SKM-1 treated with dmso at 0.1 percent for 144 hours (cell line): ENCODE measurements at regions not wholly inside any gene's neighbourhood (a gene's known extent, or its start where the extent isn't known, plus 50 kb on each side); places are given as distances from the start of the nearest gene placed in this dataset.
A peak's percentile ranks its signal among the peaks of the same experiment; 100 is the strongest.

Experiments used
- DNase-seq: peaks from one replicate; lab custom pipeline; 2025; ENCODE audit not compliant: unreplicated experiment; lab: John Stamatoyannopoulos, UW

DNA sequence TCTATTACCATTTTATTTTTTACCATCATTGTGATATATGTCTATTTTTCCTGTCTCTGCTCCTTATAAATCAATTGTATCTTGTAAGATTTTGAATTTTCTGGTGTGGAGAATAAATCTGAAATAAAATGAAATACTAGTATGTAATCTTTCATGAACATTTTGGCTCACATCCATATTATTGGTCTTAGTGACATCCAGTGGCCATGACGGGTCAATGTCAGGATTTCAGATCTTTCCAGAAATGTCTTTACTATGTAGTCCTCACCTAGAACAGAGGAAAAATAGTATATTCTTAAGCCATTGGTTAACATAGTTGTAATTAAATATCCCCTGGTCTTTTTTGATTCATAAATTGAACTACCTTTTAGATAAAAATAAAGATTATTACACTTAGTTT is 109.8 kb upstream of the GPC6 start:
- no peak for DNase-seq

DNA sequence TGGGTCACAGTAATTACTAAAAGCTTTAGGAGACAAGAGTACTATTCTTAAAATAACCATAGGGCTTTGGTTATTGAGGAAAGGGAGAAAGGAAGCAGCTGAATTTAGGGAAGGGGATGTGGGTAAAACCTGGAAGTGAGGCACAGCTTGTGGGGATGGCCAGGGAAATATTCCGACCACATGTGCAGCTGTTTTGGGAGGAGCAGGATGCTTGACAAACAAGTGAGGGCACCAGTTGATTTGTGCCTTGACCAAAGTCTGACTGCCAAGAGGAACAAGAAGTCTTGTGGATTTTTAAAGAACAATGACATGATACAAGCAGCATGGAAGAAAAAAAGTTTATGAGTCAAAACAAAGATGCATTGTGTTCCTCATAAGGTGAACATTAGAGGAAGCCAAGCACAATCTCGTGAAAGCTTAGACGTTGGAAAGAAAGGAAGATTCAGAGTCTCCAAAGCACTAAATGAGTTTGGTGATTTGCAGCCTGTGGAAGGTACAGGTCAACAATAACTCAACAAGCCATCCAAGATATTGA is 108.5 kb upstream of the GPC6 start:
- DNase-seq = no peak

DNA sequence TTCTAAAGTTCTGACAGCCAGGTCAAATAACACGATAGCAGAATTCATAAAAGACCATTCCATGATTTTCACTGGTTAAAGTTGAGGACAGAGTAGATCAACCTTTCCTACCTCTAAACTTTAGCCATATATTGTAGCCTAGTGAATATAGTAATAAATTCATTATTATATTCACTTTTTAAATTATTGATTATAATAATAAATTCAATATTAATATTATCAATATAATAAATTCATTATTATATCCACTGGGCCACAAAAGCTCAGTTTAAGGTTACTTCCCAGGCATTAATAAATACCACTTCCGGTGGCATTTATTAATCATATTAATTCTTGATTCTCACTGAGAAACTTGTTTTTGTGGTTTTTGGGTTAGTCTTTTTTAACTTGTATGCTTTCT is 85.7 kb upstream of the GPC6 start:
- DNase-seq = no peak

DNA sequence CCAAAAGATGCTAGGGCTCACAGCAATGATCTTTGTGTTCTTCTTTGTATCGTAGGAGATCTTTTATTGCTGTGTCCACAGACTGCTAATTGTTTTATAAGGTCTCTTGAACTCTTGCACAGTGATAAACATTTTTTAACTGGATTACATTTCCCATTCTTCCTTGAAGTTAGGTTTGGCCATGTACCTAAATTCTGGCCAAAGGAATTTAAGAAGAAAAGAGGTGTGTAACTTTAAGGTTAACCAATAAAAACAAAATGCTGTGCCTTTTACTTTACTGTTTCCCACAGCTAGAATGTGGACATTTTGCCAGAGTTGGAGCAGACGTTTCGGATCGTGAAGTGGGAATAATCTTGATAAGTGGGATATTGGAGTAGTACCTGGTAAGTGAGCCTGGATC is 82.6 kb upstream of the GPC6 start:
- DNase-seq = no peak

DNA sequence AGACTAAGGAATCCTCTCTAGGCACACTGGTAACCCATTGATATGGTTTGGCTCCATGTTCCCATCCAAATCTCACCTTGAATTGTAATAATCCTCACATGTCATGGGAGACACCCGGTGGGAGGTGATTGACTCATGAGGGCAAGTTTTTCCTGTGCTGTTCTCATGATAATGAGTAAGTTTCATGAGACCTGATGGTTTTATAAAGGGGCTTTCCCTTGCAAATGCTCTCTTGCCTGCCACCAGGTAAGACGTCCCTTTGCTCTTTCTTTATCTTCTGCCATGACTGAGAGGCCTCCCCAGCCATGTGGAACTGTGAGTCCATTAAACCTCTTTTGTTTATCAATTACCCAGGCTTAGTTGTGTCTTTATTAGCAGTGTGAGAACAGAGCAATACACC is 81.4 kb upstream of the GPC6 start:
- DNase-seq = no peak

DNA sequence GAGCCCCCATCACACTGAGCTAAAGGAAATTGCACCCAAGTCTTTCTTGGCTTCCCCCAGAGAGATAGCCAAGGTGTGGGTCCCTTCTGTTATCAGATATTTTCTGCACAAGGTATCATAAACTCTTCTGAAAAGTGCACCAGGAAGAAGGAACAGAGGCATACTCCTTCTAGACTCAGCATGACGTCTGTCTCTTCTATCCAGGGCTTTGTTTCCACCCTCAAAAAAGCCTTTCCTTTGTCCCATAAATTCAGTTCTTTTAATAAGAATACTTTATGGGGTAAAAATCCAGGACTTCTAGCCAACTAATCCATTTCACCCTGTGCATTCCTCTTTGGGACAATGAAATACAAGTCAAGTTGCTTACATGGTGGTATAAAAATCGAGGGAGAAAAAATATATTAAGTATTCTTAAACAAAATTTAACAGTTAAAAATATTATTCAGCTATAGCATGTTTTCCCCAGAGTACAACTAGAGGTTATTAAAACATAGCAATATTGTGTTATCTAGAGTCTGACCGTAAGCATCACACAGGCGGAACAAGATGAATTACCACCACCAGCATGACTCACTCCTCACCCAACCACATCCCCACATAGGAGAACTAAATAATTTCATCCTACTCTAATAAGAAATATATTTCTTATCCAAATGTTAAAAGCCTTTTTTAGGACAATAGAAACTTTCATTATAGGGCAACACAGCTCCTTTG is 79.9 kb upstream of the GPC6 start:
- no peak for DNase-seq

DNA sequence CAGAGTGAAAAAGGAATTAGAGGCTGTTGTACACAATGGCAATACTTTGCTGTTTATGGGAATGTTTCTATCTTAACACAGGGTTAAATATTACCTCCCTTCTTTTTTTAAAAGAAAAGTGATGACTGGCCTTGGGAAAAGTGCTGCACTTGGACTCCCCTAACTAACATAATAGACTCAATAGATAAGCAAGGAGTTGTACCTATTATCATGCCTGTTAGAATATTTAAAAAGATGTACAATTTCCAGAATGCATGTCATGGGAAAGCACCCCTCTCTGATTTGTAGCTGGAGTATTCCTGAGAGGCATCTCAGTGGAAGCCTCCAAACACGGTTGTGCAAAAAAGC is 79.3 kb upstream of the GPC6 start:
- no peak for DNase-seq

DNA sequence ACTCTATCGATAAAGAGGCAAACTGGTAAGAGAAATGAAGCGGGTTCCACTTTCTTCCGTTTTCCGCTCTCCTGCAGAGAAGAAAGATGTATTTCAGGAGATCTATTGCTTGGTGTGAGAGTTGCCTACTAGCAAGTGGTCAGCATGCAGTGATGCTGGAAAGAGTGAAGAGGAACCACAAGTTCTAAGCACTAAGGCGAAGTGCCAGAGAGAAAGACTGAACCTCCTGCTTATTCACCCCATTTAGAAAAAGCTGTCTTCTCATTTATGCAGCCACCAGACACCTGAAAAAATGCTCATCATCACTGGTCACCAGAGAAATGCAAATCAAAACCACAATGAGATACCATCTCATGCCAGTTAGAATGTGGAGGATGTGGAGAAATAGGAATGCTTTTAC is 78.7 kb upstream of the GPC6 start:
- no peak for DNase-seq

DNA sequence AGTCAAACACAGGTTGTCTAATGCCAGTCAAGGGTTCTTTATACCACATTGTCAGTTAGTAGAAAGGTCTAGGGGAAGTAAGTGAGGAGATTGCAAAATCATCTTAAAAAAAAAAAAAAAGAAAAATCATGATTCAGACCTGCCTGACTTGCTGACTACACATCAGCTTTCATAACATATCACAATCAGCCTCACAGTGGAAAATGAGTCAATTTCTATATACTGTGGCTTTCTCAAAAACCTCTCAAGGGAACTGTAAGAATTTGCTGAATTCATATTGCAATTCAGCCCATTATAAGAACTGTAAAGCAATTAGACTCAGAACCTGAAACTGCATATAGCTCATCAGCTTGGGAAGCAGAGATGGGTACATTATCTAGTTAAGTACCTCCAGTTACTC is 75.3 kb upstream of the GPC6 start:
- peak; percentile 79 for DNase-seq

DNA sequence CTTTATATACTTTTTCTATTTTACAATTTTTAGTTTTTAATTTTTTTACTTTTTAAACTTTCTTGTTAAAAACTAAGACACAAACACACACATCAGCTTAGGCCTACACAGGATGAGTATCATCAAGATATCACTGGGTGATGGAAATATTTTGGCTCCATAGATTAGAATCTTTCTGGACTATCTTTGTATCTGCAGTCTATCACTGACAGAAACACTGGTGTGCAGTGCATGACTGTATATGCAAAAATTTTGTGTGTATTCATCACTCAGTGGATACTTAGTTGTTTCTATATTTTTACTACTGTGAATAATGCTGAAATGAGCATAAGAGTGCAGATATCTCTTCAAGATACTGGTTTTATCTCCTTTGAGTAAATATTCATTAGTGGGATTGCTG is 68.0 kb upstream of the GPC6 start:
- DNase-seq = no peak

DNA sequence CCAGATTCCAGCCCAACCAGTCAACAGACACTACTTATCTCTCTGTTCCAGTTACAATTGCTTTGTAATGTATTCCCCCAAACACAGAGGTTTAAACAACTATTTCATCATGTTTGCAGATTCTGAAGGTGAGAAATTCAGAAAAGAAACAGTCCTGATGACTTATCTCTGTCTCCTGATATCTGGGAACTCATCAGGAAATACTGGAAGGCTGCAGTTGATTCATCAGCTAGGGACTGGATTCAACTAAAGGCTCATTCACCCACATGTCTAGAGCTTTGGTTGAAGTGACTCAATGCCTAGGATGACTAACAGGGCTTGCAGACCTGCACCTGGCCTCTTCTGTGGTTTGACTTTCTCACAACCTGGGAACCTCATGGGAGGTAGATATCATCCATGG is 56.6 kb upstream of the GPC6 start:
- DNase-seq = no peak

DNA sequence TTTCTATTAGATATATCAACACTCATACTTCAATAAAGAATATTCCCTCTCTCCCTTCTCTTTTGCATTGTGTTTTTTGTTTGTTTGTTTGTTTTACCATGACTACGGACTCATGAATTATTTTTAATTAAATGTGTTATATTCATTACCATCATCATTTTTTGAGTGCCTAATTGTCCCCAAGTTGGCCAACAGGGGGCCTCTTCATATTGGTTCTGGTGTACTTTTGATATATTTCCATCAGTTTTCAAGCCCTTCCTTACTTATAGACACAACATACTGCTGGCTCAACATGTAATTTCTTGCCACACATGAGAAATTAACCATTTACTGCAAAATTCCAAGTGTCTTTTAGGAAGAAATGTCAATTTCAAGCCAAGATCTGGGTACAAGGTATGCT is 54.5 kb upstream of the GPC6 start:
- DNase-seq = peak; percentile 17

DNA sequence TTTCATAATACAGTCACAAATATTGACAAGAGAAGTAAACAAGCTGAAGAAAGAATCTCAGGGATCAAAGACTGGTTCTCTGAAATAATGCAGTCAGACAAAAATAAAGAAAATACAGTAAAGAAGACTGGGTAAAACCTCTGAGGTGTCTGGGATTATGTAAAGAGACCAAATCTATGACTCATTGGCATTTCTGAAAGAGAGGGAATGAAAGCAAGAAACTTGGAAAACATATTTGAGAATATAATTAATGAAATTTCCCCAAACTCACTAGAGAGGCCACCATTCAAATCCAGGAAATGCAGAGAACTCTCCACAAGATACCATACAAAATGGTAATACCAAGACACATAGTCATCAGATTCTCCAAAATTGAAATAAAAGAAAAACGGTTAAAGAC is 53.0 kb upstream of the GPC6 start:
- DNase-seq = no peak

DNA sequence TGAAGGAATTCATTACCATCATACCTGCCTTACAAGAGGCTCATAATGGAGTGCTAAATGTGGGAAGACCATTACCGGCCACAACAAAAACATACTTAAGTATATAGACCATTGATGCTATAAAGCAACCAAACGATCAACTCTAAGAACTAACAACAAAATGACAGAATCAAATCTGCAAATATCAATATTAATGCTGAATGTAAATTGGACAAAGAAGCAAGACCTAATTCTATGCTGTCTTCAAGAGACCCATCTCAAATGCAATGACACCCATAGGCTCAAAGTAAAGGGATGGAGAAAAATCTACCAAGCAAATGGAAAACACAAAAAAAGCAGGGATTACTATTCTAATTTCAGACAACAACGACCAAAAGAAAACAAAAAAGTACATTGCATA is 52.3 kb upstream of the GPC6 start:
- DNase-seq = no peak
